HG02885 (cell line): ENCODE measurements at regions not wholly inside any gene's neighbourhood (a gene's known extent, or its start where the extent isn't known, plus 50 kb on each side); places are given as distances from the start of the nearest gene placed in this dataset.
"Not testable (repeated sequence)": the region's sequence is repeated elsewhere in the genome, so short reads cannot be mapped to it uniquely, and the experiment has no call there.

Experiments
- ATAC-seq: cut with Tn5 transposase; IDR thresholded peaks from one replicate; pipeline ENCODE4 v1.9.1; 2021; ENCODE audit warnings: mild to moderate bottlenecking; ENCODE audit not compliant: unreplicated experiment, poor library complexity

- no peak for ATAC-seq
Observed at GRCh38 chr4:100042711-100043110, 92.6 kb upstream of the H2AZ1 start.

GRCh38 chr4:100042235-100042634 lies 92.2 kb upstream of the H2AZ1 start:
- no peak for ATAC-seq

- no peak for ATAC-seq
Observed at GRCh38 chr4:100041646-100042045, 91.6 kb upstream of the H2AZ1 start.

GRCh38 chr4:100034023-100034664 lies 84.1 kb upstream of the H2AZ1 start:
- ATAC-seq: no peak

GRCh38 chr4:100026066-100026465 lies 76.0 kb upstream of the H2AZ1 start:
- no peak for ATAC-seq

GRCh38 chr4:100023800-100024199 lies 73.7 kb upstream of the H2AZ1 start:
- ATAC-seq: no peak

GRCh38 chr4:100022792-100023222 lies 72.7 kb upstream of the H2AZ1 start:
- ATAC-seq: no peak

GRCh38 chr4:100019821-100020220 lies 69.7 kb upstream of the H2AZ1 start:
- no peak for ATAC-seq

GRCh38 chr4:100017637-100018310 lies 67.7 kb upstream of the H2AZ1 start:
- ATAC-seq: peak; percentile 90

GRCh38 chr4:100016191-100016590 lies 66.1 kb upstream of the H2AZ1 start:
- ATAC-seq: no peak

GRCh38 chr4:100014616-100015015 lies 64.5 kb upstream of the H2AZ1 start:
- ATAC-seq: no peak

- ATAC-seq: no peak
Observed at GRCh38 chr4:100009490-100009889, 59.4 kb upstream of the H2AZ1 start.

- no peak for ATAC-seq
Observed at GRCh38 chr4:100008048-100008447, 58.0 kb upstream of the H2AZ1 start.

GRCh38 chr4:100006161-100006560 lies 56.1 kb upstream of the H2AZ1 start:
- ATAC-seq: not testable (repeated sequence)
